Neural progenitor cell (in vitro differentiated cells): ENCODE measurements at regions not wholly inside any gene's neighbourhood (a gene's known extent, or its start where the extent isn't known, plus 50 kb on each side); places are given as distances from the start of the nearest gene placed in this dataset.

Source experiments
- CTCF ChIP-seq: fragments of 200-600 bp; sonication (generic); IDR thresholded peaks from 2 replicates; pipeline ENCODE4 v1.5.1; 2017; ENCODE audit warnings: antibody characterized with exemption, mild to moderate bottlenecking
- EZH2 ChIP-seq: fragments of 200-600 bp; sonication (generic); IDR thresholded peaks from 2 replicates; pipeline ENCODE4 v1.6.1; 2017; ENCODE audit warnings: antibody characterized with exemption, mild to moderate bottlenecking, moderate library complexity

GRCh38 chr5:124665035-124665434, 81.4 kb downstream of the ZNF608 start:
- TF ChIP-seq CTCF (no peak), EZH2 (no peak)
